Muscle of leg (tissue), 3 donors: ENCODE measurements at regions not wholly inside any gene's neighbourhood (a gene's known extent, or its start where the extent isn't known, plus 50 kb on each side); places are given as distances from the start of the nearest gene placed in this dataset.
"Not testable (repeated sequence)": the region's sequence is repeated elsewhere in the genome, so short reads cannot be mapped to it uniquely, and the experiment has no call there.

Experiments used
- DNase-seq: peaks from one replicate; pipeline ENCODE4 v3.0.0; 2013
- H3K27ac ChIP-seq: one replicate; pipeline ENCODE4 v1.5.1; 2013; ENCODE audit warnings: mild to moderate bottlenecking, low read length, control low read depth
- H3K27me3 ChIP-seq: one replicate; pipeline ENCODE4 v1.6.1; 2013; ENCODE audit warnings: low read length; ENCODE audit not compliant: control insufficient read depth, insufficient read depth
- H3K36me3 ChIP-seq: one replicate; pipeline ENCODE4 v1.6.1; 2013; ENCODE audit warnings: low read length; ENCODE audit not compliant: control insufficient read depth, insufficient read depth
- H3K4me1 ChIP-seq: one replicate; pipeline ENCODE4 v1.6.1; 2013; ENCODE audit warnings: low read length; ENCODE audit not compliant: control insufficient read depth, insufficient read depth
- H3K4me3 ChIP-seq: one replicate; pipeline ENCODE4 v1.5.1; 2013; ENCODE audit warnings: low read length, control low read depth
- H3K9me3 ChIP-seq: replicated peaks from 2 replicates; pipeline ENCODE4 v1.6.1; 2013; ENCODE audit warnings: low read depth, low read length; ENCODE audit not compliant: control insufficient read depth
- WGBS: methylation state at CpG from one replicate; pipeline ENCODE4 v1.1.5; 2013; ENCODE audit warnings: missing lambda C conversion rate; ENCODE audit not compliant: insufficient coverage; 5-methylcytosine and 5-hydroxymethylcytosine counted together

DNA sequence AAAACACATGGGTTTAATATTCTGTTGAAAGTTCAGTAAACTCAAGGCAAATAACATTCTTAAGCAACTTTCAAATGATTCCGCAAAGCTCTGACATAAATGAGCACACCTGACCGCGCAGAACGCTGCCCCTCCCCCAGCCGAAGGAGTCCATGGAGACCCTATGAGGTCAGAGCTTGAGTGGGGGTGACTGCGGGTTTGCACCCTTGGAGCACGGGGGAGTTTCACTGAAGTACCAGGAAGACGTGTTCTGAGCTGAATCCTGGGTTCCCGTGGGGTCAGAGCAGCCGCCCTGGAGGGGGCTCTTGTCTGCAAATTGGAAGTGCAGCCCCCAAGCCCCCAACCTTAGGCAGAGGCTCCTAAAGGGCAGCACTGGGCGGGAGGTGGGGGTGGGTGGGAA is 324.1 kb upstream of the SFSWAP start:
- no peaks in the 10 kb centered on the region for H3K9me3 ChIP-seq
- H3K36me3 ChIP-seq, result no peaks in the 10 kb centered on the region
- H3K4me1 ChIP-seq, result peaks cover 11% of the 10 kb centered on the region
- 71% methylated on average over 8 of the region's 11 CpGs for WGBS
- H3K4me3 ChIP-seq, result no peak overlapping the region
- no peak for DNase-seq
- H3K27me3 ChIP-seq, result peaks cover 27% of the 10 kb centered on the region
- no peak overlapping the region for H3K27ac ChIP-seq

DNA sequence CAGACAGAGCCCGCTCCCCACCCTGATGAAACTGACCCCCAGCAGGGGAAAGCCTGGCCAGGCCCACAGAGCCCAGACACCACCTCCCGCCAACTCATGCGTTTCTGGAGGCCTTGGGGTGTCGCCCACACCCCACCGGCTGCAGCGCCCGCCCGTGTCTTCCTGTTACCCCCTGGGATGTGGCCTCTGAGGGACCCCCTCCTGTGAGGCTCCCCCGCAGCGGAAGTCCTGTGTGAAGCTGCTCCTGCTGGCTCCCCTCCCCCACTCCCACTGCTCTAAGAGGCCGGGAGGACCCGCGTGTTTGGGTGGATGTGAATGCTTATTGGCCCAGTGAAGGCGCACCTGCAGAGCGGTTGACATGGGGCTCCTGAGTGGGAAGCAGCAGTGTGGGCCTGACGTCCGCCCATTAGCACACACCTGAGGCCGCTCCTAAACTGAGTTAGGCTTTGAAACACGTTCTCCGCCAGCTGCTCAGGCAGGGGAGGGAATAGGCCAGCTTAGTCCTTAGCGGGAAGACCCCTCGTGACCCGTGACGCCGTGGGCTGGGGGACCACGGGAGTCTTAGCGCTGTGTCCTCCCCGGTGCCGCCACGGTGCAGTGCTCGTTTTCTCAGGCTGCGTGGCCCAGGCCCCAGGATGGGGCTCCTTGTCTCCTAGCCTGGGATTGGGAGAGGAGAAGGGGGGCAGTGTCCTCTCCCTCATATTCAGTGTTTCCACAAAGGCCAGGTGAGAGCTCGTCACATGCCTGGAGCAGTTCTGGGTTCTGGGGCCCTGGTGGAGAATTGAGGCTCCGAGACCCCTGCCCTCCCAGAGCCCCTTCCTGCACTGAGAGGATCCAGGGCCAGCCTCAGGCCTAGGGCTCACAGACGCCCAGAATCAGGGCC is 323.4 kb upstream of the SFSWAP start:
- peaks cover 11% of the 10 kb centered on the region for H3K4me1 ChIP-seq
- H3K27ac ChIP-seq, result no peak overlapping the region
- H3K27me3 ChIP-seq, result peaks cover 27% of the 10 kb centered on the region
- DNase-seq, result no peak
- H3K36me3 ChIP-seq, result no peaks in the 10 kb centered on the region
- no peaks in the 10 kb centered on the region for H3K9me3 ChIP-seq
- H3K4me3 ChIP-seq, result no peak overlapping the region
- 72% methylated on average over 20 of the region's 35 CpGs for WGBS

DNA sequence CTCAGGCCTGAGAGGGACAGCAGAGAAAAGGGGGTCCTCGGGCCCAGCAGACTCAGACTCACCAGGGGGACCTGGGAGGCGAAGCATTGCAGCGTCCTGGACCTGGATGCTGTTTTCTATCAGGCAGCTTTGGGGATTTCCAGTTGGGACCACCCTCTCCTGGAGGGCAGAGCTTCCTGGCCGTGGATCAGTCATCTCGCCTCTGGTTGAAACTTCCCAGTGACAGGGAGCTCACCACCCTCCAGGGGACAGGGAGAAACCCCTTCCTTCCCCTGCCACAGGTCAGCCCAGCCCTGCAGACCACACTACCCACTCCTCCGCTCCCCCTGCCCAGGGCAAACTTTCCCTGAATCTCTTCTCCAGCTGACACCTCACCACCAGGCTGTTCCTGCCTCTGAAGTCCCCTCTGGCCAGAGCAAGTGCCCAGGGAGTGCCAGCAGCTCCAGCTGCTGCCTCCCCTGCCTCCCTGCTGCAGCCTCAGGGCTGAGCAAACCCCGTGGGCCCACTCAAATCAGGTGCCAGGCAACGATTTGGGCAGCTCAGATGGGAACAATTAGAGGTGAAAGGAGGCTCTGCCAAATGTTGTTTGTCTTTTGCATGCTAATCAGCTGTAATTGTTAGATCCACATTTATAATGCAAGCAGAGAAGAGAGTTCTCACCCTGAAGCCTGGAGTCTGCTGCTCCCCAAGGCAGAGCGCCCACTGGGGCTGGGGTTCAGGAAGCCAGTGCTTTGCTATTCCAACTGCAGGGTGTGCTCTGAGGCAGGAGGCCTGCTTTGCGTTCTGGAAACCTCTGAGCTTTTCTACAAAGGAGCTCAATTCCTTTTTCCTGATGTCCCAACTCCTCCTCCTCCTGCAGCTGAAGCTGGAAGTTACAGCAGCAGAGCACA is 322.5 kb upstream of the SFSWAP start:
- not testable (repeated sequence) for H3K9me3 ChIP-seq
- peaks cover 27% of the 10 kb centered on the region for H3K27me3 ChIP-seq

DNA sequence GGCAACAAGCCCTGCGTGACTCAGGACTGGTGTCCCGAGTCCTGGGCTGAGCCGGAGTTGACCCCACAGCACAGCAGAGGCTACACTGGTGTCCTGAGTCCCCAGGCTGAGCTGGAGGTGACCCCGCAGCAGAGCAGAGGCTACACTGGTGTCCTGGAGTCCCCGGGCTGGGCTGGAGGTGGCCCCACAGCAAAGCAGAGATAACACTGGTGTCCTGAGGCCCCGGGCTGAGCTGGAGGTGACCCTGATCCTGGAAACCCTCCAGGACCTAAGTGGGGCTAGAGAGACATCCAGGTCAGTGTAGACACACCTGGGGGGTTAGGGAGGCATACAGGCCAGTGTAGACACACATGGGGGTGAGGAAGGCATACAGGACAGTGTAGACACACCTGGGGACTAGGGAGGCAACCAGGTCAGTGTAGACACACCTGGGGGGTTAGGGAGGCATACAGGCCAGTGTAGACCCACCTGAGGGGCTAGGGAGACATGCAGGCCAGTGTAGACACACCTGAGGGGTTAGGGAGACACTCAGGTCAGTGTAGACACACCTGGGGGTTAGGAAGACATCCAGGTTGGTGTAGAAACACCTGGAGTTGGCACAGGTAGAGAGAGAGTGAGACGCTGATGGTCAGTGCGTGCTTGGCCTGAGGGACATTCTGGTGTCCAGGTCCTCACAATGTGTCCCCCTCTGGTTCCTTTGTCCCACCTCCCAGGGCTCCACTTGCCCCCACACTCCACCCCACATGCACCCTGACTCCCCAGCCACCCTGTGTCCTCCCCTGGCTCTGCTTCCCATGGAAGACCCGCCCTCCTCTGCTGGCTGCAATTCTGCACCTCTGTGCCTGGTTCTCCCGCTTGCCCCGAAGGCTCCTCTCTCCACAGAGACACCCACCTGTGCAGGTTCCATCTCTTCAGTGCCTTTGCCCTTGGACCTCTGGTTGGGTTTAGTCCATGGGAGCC is 321.6 kb upstream of the SFSWAP start:
- WGBS, result 63% methylated on average over 7 of the region's 11 CpGs
- Histone ChIP-seq H3K27ac (no peak overlapping the region), H3K27me3 (peaks cover 21% of the 10 kb centered on the region), H3K9me3 (no peaks in the 10 kb centered on the region), H3K36me3 (no peaks in the 10 kb centered on the region), H3K4me1 (peaks cover 11% of the 10 kb centered on the region), H3K4me3 (no peak overlapping the region)
- DNase-seq, result no peak

More for the DNA sequence above, 322.5 kb upstream of the SFSWAP start:
- not testable (repeated sequence) for H3K4me3 ChIP-seq, H3K27ac ChIP-seq, H3K36me3 ChIP-seq, DNase-seq
- peaks cover 11% of the 10 kb centered on the region for H3K4me1 ChIP-seq
- WGBS, result 72% methylated on average over 6 of the region's 10 CpGs

DNA sequence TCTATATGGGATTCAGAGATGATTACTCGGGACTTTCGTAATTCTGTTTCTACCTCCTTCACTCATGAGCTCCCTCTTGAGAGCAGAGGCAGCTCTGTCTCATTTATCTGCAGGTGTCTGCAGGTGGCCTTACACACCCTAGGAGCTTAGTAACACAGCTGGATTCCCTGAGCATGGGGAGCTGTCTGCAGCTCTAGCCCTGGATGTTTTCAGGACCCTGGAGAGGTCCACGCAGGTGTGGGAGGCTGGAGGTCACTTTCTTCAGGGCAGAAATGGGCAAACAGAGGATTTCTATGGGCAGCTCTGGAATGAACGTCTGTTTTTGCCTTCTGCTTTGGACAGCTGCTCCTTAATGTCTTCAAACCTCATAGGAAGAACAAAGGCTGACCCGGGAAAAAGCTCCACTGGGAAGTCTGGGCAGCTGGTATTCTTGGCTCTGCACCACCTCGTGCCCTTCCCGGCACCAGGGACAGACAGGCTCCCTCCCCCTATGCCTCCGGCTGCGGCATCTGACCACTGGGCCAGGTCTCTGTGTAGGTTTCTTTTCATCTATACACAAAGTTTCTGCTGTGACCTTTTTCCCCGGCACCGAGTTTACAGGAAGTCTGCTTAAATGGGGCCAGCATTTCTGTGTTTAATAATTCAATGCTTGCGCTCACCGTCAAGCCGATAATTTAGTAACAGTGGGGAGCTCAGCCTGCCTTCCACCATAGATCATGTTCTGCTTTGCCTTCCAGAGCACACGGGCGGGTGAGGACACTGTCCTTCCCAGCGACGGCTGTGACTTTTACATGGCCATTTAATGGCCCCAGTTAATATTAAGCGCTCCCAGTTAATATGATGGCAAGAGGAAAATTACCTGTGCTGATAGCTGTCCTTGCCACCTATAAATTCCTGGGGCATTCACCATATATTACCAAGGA is 320.2 kb upstream of the SFSWAP start:
- no peak overlapping the region for H3K27ac ChIP-seq
- peaks cover 9% of the 10 kb centered on the region for H3K27me3 ChIP-seq
- no peaks in the 10 kb centered on the region for H3K9me3 ChIP-seq
- no peaks in the 10 kb centered on the region for H3K36me3 ChIP-seq
- 50% methylated on average over 11 of the region's 19 CpGs for WGBS
- peaks cover 11% of the 10 kb centered on the region for H3K4me1 ChIP-seq
- peak; percentile 36 for DNase-seq
- H3K4me3 ChIP-seq, result no peak overlapping the region

DNA sequence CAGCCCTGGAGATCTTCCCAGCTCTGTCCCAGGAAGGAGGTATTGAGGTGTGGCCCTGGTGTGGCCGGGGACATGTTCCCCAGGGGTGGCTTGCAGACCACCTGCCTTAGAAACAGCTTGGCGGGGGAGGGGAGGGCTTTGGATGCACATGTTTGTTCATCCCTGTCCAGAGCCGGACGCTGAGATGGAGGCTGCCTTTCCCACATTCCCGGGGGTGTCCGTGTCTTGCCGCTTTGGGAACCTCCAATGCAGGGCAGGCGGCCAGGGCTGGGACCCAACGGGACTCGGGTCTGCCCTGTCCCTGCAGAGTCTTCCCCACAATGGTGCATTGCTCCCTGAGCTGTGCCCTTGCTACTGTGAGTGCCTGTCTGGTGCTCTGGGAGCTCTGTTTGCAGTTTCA is 319.5 kb upstream of the SFSWAP start:
- Histone ChIP-seq H3K27me3 (peaks cover 5% of the 10 kb centered on the region), H3K4me3 (no peak overlapping the region), H3K9me3 (peaks cover 2% of the 10 kb centered on the region), H3K4me1 (peaks cover 11% of the 10 kb centered on the region), H3K27ac (no peak overlapping the region), H3K36me3 (no peaks in the 10 kb centered on the region)
- no peak for DNase-seq
- 69% methylated on average over 9 of the region's 10 CpGs for WGBS

DNA sequence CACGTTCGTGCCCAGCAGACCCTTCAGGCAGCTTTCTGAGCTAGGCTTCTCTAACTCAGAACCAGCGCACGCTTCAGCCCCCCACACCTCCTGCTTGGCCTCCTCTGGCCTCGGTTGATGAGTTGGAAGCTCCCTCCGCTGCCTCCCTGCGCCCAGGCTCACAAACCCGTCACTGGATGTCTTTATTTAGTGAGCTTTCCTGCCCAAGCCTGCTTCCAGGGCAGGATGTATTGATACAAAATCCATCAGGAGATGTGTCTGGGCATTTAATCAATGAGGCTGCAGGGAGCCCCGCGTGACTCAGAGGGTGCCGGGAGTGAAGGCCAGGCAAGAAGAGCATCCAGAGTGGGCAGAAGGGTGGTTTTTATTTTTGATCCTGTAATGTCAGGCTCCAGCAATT is 316.1 kb upstream of the SFSWAP start:
- DNase-seq, H3K36me3 ChIP-seq, H3K4me3 ChIP-seq, H3K27me3 ChIP-seq, H3K27ac ChIP-seq: not testable (repeated sequence)
- peaks cover 13% of the 10 kb centered on the region for H3K9me3 ChIP-seq
- WGBS, result 84% methylated on average over 3 of the region's 11 CpGs
- H3K4me1 ChIP-seq, result peaks cover 11% of the 10 kb centered on the region

DNA sequence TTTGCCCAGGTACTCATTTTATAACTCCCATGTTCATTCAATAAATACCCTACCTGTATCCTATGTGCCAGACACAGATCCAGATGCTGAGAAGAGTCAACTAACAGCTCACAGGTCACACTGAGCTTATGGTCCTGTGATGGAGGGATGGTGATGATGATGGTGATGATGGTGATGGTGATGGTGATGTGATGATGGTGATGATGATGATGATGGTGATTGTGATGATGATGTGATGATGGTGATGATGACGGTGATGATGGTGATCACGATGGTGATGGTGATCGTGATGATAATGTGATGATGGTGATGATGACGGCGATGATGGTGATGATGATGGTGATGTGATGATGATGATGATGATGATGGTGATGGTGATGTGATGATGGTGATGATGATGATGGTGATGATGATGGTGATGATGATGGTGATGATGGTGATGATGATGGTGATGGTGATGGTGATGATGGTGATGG is 315.6 kb upstream of the SFSWAP start:
- not testable (repeated sequence) for H3K36me3 ChIP-seq, H3K27ac ChIP-seq, H3K4me3 ChIP-seq, H3K27me3 ChIP-seq, H3K4me1 ChIP-seq, DNase-seq
- peaks cover 13% of the 10 kb centered on the region for H3K9me3 ChIP-seq
- 95% methylated on average over 5 of the region's 5 CpGs for WGBS
